GM21576 (cell line): ENCODE measurements at regions not wholly inside any gene's neighbourhood (a gene's known extent, or its start where the extent isn't known, plus 50 kb on each side); places are given as distances from the start of the nearest gene placed in this dataset.
"Not testable (repeated sequence)": the region's sequence is repeated elsewhere in the genome, so short reads cannot be mapped to it uniquely, and the experiment has no call there.

Experiments
- ATAC-seq: cut with Tn5 transposase; IDR thresholded peaks from one replicate; pipeline ENCODE4 v1.9.1; 2021; ENCODE audit warnings: mild to moderate bottlenecking, moderate library complexity; ENCODE audit not compliant: unreplicated experiment

- no peak for ATAC-seq
Measured at GRCh38 chr5:124554746-124555578, 191.5 kb downstream of the ZNF608 start.

- no peak for ATAC-seq
Measured at GRCh38 chr5:124553911-124554310, 192.5 kb downstream of the ZNF608 start.

GRCh38 chr5:124552526-124552925 lies 193.9 kb downstream of the ZNF608 start:
- no peak for ATAC-seq

GRCh38 chr5:124551939-124552279 lies 194.5 kb downstream of the ZNF608 start:
- no peak for ATAC-seq

- no peak for ATAC-seq
Measured at GRCh38 chr5:124550731-124551130, 195.7 kb downstream of the ZNF608 start.

- ATAC-seq: no peak
Measured at GRCh38 chr5:124549891-124550436, 196.5 kb downstream of the ZNF608 start.

GRCh38 chr5:124546643-124547042 lies 199.8 kb downstream of the ZNF608 start:
- ATAC-seq: no peak

- ATAC-seq: peak; percentile 82
Measured at GRCh38 chr5:124544366-124545055, 201.9 kb downstream of the ZNF608 start.

- ATAC-seq: no peak
Measured at GRCh38 chr5:124538931-124539330, 207.5 kb downstream of the ZNF608 start.

GRCh38 chr5:124538191-124538590 lies 208.2 kb downstream of the ZNF608 start:
- no peak for ATAC-seq

GRCh38 chr5:124537522-124537921 lies 208.9 kb downstream of the ZNF608 start:
- ATAC-seq: no peak

GRCh38 chr5:124537107-124537506 lies 209.3 kb downstream of the ZNF608 start:
- no peak for ATAC-seq

GRCh38 chr5:124536333-124536732 lies 210.1 kb downstream of the ZNF608 start:
- ATAC-seq: no peak

- no peak for ATAC-seq
Measured at GRCh38 chr5:124530916-124531315, 215.5 kb downstream of the ZNF608 start.

GRCh38 chr5:124528838-124529237 lies 217.6 kb downstream of the ZNF608 start:
- no peak for ATAC-seq

GRCh38 chr5:124527220-124527991 lies 219.0 kb downstream of the ZNF608 start:
- peak; percentile 37 for ATAC-seq

GRCh38 chr5:124526079-124526478 lies 220.4 kb downstream of the ZNF608 start:
- ATAC-seq: not testable (repeated sequence)

- ATAC-seq: peak; percentile 89
Measured at GRCh38 chr5:124524552-124525232, 221.7 kb downstream of the ZNF608 start.

- ATAC-seq: no peak
Measured at GRCh38 chr5:124523897-124524296, 222.5 kb downstream of the ZNF608 start.

- no peak for ATAC-seq
Measured at GRCh38 chr5:124522992-124523391, 223.4 kb downstream of the ZNF608 start.
